ENCODE measurements at regions not wholly inside any gene's neighbourhood (a gene's known extent, or its start where the extent isn't known, plus 50 kb on each side); places are given as distances from the start of the nearest gene placed in this dataset.

DNA sequence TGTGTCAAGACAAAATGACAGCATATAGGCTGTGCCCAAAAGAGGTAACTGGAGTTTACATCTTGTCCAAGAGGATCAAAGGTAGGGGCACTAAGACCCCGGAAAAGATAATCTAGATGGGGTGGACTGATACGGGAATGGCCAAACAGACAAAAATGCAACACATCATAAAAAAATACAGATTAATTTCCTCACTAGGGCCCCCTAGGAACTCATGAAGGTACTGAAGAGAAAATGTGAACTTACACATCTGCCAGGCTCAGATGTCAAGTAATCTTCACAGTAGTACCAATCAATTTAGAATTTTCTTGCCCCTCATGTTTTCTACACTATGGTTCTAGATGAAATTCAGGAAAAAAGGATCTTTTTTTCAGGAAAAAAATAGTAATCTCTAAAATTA is 115.6 kb upstream of the REG3A start:
- no peak overlapping the region for H3K4me3 ChIP-seq

DNA sequence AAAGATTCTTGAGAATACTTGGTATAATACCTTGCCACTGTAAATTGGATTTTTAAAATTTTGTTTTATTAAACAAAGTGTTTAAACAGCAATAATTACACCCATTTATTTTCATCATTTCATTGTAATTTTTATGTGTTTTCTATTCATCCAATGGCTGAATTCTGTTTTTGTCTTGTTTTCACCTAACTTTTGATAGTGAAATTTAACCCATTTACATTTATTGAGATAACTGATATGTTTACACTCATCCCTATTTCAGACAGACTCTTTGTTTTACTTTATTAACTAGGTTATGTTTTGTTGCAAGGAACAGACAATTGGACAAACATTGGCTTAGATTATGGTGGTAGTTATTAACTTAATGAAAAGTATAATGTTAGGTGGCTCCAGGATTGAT is 113.1 kb upstream of the REG3A start:
- Histone ChIP-seq H3K27me3 (no peaks in the 10 kb centered on the region), H3K36me3 (no peaks in the 10 kb centered on the region), H3K4me1 (no peaks in the 10 kb centered on the region), H3K27ac (replicated peaks in 1 of 4) (no peak overlapping the region), H3K9me3 (peaks cover 0 to 20% (median 4%) of the 10 kb centered on the region in 4 donors), H3K4me3 (no peak overlapping the region)
- TF ChIP-seq POLR2AphosphoS5 (IDR thresholded peaks at IDR 0.05) (no peak), POLR2A (IDR thresholded peaks at IDR 0.05; ENCODE audit: low read depth) (no peak), EP300 (IDR thresholded peaks at IDR 0.05) (no peak)
- TF ChIP-seq, protein P1, sequence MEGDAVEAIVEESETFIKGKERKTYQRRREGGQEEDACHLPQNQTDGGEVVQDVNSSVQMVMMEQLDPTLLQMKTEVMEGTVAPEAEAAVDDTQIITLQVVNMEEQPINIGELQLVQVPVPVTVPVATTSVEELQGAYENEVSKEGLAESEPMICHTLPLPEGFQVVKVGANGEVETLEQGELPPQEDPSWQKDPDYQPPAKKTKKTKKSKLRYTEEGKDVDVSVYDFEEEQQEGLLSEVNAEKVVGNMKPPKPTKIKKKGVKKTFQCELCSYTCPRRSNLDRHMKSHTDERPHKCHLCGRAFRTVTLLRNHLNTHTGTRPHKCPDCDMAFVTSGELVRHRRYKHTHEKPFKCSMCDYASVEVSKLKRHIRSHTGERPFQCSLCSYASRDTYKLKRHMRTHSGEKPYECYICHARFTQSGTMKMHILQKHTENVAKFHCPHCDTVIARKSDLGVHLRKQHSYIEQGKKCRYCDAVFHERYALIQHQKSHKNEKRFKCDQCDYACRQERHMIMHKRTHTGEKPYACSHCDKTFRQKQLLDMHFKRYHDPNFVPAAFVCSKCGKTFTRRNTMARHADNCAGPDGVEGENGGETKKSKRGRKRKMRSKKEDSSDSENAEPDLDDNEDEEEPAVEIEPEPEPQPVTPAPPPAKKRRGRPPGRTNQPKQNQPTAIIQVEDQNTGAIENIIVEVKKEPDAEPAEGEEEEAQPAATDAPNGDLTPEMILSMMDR (IDR thresholded peaks at IDR 0.05): no peak
- DNase-seq (ENCODE audit: extremely low spot score): no peak
- intact Hi-C loops (cut with DNase I): no loop called here

More for the DNA sequence above, 115.6 kb upstream of the REG3A start:
- DNase-seq (ENCODE audit: extremely low spot score): no peak
- intact Hi-C loops (cut with DNase I): no loop called here
- no peak for TF ChIP-seq POLR2A (IDR thresholded peaks at IDR 0.05; ENCODE audit: low read depth)
- TF ChIP-seq POLR2AphosphoS5 (IDR thresholded peaks at IDR 0.05): no peak
- TF ChIP-seq EP300 (IDR thresholded peaks at IDR 0.05): no peak
- TF ChIP-seq, protein P1 (IDR thresholded peaks at IDR 0.05): no peak
- Histone ChIP-seq H3K27ac (replicated peaks in 1 of 4) (no peak overlapping the region), H3K36me3 (no peaks in the 10 kb centered on the region), H3K9me3 (peaks cover 0 to 20% (median 4%) of the 10 kb centered on the region in 4 donors), H3K27me3 (no peaks in the 10 kb centered on the region), H3K4me1 (no peaks in the 10 kb centered on the region)
- WGBS: 59% methylated on average over 2 of the region's 2 CpGs

DNA sequence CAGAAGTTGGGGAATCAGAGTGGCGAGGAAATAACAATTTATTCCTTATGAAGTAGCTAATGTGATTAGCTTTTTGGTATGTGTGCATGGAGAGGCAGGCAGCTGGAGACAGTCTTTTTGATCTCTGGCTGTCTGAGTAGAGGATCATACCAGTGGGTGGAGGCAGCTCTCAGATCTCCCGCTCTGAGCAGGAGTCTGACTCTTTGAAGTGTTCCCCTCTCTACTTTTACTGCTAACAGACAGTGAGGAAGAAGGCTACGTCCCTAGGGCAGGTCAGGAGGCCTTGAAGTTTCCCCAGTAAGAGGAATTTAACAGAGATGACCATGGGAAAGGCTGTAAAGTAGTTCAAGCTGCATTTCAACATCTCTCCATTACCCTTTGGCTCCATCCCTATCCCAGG is 111.9 kb upstream of the REG3A start:
- Histone ChIP-seq H3K4me3 (no peak overlapping the region), H3K36me3 (no peaks in the 10 kb centered on the region), H3K4me1 (no peaks in the 10 kb centered on the region), H3K27ac (replicated peaks in 1 of 4) (no peak overlapping the region), H3K9me3 (peaks cover 0 to 20% (median 4%) of the 10 kb centered on the region in 4 donors), H3K27me3 (no peaks in the 10 kb centered on the region)
- WGBS: 48% methylated on average over 3 of the region's 3 CpGs
- TF ChIP-seq POLR2A (IDR thresholded peaks at IDR 0.05; ENCODE audit: low read depth) (no peak), EP300 (IDR thresholded peaks at IDR 0.05) (no peak), POLR2AphosphoS5 (IDR thresholded peaks at IDR 0.05) (no peak)
- TF ChIP-seq, protein P1 (IDR thresholded peaks at IDR 0.05): no peak
- peak; percentile 81 for DNase-seq (ENCODE audit: extremely low spot score)
- intact Hi-C loops (cut with DNase I): no loop called here

DNA sequence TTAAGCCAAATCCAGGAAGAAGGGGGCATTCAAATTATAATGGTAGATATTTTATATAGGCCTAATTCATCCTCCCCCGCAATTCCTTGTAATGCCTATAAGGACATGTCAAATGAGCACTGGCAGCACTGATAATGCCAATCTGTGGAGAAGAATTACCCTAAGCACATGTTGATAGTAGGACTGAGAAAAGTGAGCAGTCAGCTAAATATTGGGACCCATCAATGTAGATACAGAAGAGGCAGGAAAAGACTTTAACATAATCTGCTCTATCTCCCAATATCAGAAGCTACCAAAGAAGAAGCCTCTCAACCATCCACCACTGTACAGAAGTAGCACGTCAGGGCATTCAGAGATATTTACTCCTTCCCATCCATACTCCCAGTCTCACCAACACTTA is 101.3 kb upstream of the REG3A start:
- 86% methylated on average over 2 of the region's 2 CpGs for WGBS
- no peaks in the 10 kb centered on the region for H3K4me1 ChIP-seq
- no peaks in the 10 kb centered on the region for H3K27me3 ChIP-seq
- no peak overlapping the region for H3K27ac ChIP-seq (replicated peaks in 1 of 4)
- no peak for TF ChIP-seq POLR2A (IDR thresholded peaks at IDR 0.05; ENCODE audit: low read depth)
- TF ChIP-seq, protein P1 (IDR thresholded peaks at IDR 0.05): no peak
- no peak for TF ChIP-seq POLR2AphosphoS5 (IDR thresholded peaks at IDR 0.05)
- TF ChIP-seq EP300 (IDR thresholded peaks at IDR 0.05): no peak
- no peaks in the 10 kb centered on the region for H3K9me3 ChIP-seq
- no peaks in the 10 kb centered on the region for H3K36me3 ChIP-seq
- H3K4me3 ChIP-seq: no peak overlapping the region
- intact Hi-C loops (cut with DNase I): no loop called here
- peak; percentile 45 for DNase-seq (ENCODE audit: extremely low spot score)

DNA sequence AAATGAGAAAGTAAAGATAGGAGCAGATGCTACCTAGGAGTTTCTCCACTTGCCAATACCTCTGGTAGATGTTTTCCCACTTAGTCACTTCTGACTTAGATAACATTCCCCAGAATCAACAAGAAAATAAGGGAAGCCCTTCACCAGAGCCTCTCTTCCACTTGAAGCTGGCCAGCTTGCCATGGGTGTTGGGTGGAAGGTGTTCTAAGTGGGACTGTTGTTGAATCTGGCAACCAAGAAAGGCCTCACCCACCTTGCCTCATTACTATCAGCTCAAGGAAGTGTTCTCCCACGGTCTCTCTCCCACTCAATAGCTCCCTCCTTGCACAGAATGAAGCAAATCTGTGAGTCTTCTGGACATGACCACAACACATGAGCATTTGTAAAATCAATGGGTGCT is 100.4 kb upstream of the REG3A start:
- no peaks in the 10 kb centered on the region for H3K4me1 ChIP-seq
- no peaks in the 10 kb centered on the region for H3K36me3 ChIP-seq
- TF ChIP-seq POLR2AphosphoS5 (IDR thresholded peaks at IDR 0.05) (no peak), POLR2A (IDR thresholded peaks at IDR 0.05; ENCODE audit: low read depth) (no peak)
- TF ChIP-seq, protein P1 (IDR thresholded peaks at IDR 0.05): no peak
- no peaks in the 10 kb centered on the region for H3K27me3 ChIP-seq
- intact Hi-C loops (cut with DNase I): no loop called here
- DNase-seq (ENCODE audit: extremely low spot score): peak; percentile 24
- 50% methylated on average over 1 of the region's 1 CpG for WGBS
- H3K9me3 ChIP-seq: no peaks in the 10 kb centered on the region
- H3K27ac ChIP-seq (replicated peaks in 1 of 4): no peak overlapping the region
- H3K4me3 ChIP-seq: no peak overlapping the region

Measured in esophagus muscularis mucosa (tissue), 4 donors.